OCI-LY7 (cell line): ENCODE measurements at regions not wholly inside any gene's neighbourhood (a gene's known extent, or its start where the extent isn't known, plus 50 kb on each side); places are given as distances from the start of the nearest gene placed in this dataset.
"Not testable (repeated sequence)": the region's sequence is repeated elsewhere in the genome, so short reads cannot be mapped to it uniquely, and the experiment has no call there.

Source experiments
- BruUV-seq: library from RNA; stranded (reverse); fragments of 400-500 nt; replicated peaks from 2 replicates; lab custom pipeline; 2021; lab: Mats Ljungman, UMichigan
- CTCF ChIA-PET: fragments of 300-600 bp; sonication (Branson Sonifier 250); formaldehyde crosslinking; loops from one replicate; lab custom pipeline; 2022; ENCODE audit warnings: antibody characterized with exemption; ENCODE audit not compliant: unreplicated experiment; lab: Charles Lee
- POLR2A ChIA-PET: fragments of 300-600 bp; sonication (Branson Sonifier 250); formaldehyde crosslinking; loops from one replicate; lab custom pipeline; 2022; ENCODE audit warnings: antibody characterized with exemption; lab: Charles Lee
- DNase-seq: peaks from one replicate; pipeline ENCODE4 v3.0.0-alpha.2; 2015; ENCODE audit warnings: low spot score
- H2AFZ ChIP-seq: fragments of 200-600 bp; sonication (generic), shearing (Covaris generic); 2 replicates; pipeline ENCODE4 v1.6.1; 2014; ENCODE audit warnings: mild to moderate bottlenecking, antibody characterized with exemption, low read length, moderate library complexity
- H3K27ac ChIP-seq: fragments of 200-600 bp; sonication (generic); 2 replicates; pipeline ENCODE4 v1.5.1; 2014; ENCODE audit warnings: mixed run types, low read depth, mild to moderate bottlenecking, moderate library complexity, low read length, inconsistent platforms; ENCODE audit not compliant: poor library complexity, severe bottlenecking
- H3K36me3 ChIP-seq: fragments of 200-600 bp; sonication (generic); 2 replicates; pipeline ENCODE4 v1.6.1; 2014; ENCODE audit warnings: mild to moderate bottlenecking, antibody characterized with exemption, low read length, moderate library complexity, mixed read lengths; ENCODE audit not compliant: insufficient read depth
- H3K4me1 ChIP-seq: fragments of 200-600 bp; sonication (generic); 2 replicates; pipeline ENCODE4 v1.5.1; 2014; ENCODE audit warnings: mild to moderate bottlenecking, low read length; ENCODE audit not compliant: insufficient read depth, poor library complexity, severe bottlenecking
- H3K4me2 ChIP-seq: fragments of 200-600 bp; sonication (generic); 2 replicates; pipeline ENCODE4 v1.6.1; 2014; ENCODE audit warnings: mild to moderate bottlenecking, low read length
- H3K4me3 ChIP-seq: fragments of 200-600 bp; sonication (generic); 2 replicates; pipeline ENCODE4 v1.5.1; 2014; ENCODE audit warnings: mild to moderate bottlenecking, low read depth, low read length; ENCODE audit not compliant: poor library complexity, severe bottlenecking
- H3K79me2 ChIP-seq: fragments of 200-600 bp; sonication (generic); 2 replicates; pipeline ENCODE4 v1.6.1; 2016; ENCODE audit warnings: low read depth, mild to moderate bottlenecking, low read length, moderate library complexity, mixed read lengths; ENCODE audit not compliant: insufficient read depth
- H3K9me2 ChIP-seq: fragments of 200-600 bp; sonication (generic); 2 replicates; pipeline ENCODE4 v1.6.1; 2016; ENCODE audit warnings: mild to moderate bottlenecking, low read length, mixed read lengths; ENCODE audit not compliant: insufficient read depth
- H3K9me3 ChIP-seq: fragments of 200-600 bp; sonication (generic); 2 replicates; pipeline ENCODE4 v1.6.1; 2014; ENCODE audit warnings: mild to moderate bottlenecking, mixed run types, low read length, mixed read lengths
- H4K20me1 ChIP-seq: fragments of 200-600 bp; sonication (generic); 2 replicates; pipeline ENCODE4 v1.6.1; 2014; ENCODE audit warnings: mild to moderate bottlenecking, antibody characterized with exemption, low read length, moderate library complexity, mixed read lengths; ENCODE audit not compliant: insufficient read depth
- EZH2phosphoT487 ChIP-seq: fragments of 200-600 bp; sonication (generic); IDR thresholded peaks from 2 replicates; pipeline ENCODE4 v1.6.1; 2018; ENCODE audit warnings: low read depth, borderline replicate concordance, mild to moderate bottlenecking, mixed run types, antibody characterized with exemption, low read length, moderate library complexity, mixed read lengths
- intact Hi-C: fragments of 100-400 bp; cut with micrococcal nuclease; formaldehyde crosslinking; loops from one replicate; pipeline ENCODE4 v1.10.0; 2022; ENCODE audit not compliant: unreplicated experiment
- TF ChIP-seq, protein P1 (sequence below): fragments of 200-600 bp; sonication (generic); conservative IDR thresholded peaks from 2 replicates; pipeline ENCODE4 v1.5.1; 2014; ENCODE audit warnings: mild to moderate bottlenecking, antibody characterized with exemption, low read length, moderate library complexity, mixed read lengths

DNA sequence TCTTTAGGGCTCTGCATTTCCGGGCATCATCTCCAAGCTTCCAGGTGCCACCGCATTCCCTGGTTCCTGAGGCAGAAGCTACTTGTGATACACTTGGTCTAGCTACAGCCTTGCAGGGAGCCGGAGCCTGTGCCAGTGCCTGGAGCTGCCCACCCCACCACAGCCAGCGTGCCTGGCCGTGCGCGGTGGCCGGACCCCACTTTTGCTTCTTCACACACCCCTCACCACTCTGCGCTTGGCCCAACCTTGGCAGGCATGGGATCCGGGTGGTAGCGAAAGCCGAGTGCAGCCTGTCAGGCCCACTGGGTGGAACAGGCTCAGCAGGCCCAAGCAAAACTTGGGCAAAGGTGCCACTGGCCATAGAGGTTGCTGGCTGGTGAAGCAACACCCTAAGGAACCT lies 823.7 kb downstream of the GLUD2 start:
- Histone ChIP-seq H3K9me2 (no peaks in the 10 kb centered on the region), H4K20me1 (no peaks in the 10 kb centered on the region), H3K4me1 (no peaks in the 10 kb centered on the region), H2AFZ (no peak overlapping the region), H3K79me2 (no peaks in the 10 kb centered on the region), H3K4me3 (no peak overlapping the region), H3K36me3 (no peaks in the 10 kb centered on the region), H3K27ac (no peak overlapping the region), H3K4me2 (no peak overlapping the region), H3K9me3 (no peaks in the 10 kb centered on the region)
- no TSS peak for BruUV-seq
- no peak for DNase-seq
- CTCF ChIA-PET: no interaction called here
- POLR2A ChIA-PET: no interaction called here
- TF ChIP-seq EZH2phosphoT487: no peak
- TF ChIP-seq, protein P1, sequence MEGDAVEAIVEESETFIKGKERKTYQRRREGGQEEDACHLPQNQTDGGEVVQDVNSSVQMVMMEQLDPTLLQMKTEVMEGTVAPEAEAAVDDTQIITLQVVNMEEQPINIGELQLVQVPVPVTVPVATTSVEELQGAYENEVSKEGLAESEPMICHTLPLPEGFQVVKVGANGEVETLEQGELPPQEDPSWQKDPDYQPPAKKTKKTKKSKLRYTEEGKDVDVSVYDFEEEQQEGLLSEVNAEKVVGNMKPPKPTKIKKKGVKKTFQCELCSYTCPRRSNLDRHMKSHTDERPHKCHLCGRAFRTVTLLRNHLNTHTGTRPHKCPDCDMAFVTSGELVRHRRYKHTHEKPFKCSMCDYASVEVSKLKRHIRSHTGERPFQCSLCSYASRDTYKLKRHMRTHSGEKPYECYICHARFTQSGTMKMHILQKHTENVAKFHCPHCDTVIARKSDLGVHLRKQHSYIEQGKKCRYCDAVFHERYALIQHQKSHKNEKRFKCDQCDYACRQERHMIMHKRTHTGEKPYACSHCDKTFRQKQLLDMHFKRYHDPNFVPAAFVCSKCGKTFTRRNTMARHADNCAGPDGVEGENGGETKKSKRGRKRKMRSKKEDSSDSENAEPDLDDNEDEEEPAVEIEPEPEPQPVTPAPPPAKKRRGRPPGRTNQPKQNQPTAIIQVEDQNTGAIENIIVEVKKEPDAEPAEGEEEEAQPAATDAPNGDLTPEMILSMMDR: no peak
- intact Hi-C loops: no loop called here

DNA sequence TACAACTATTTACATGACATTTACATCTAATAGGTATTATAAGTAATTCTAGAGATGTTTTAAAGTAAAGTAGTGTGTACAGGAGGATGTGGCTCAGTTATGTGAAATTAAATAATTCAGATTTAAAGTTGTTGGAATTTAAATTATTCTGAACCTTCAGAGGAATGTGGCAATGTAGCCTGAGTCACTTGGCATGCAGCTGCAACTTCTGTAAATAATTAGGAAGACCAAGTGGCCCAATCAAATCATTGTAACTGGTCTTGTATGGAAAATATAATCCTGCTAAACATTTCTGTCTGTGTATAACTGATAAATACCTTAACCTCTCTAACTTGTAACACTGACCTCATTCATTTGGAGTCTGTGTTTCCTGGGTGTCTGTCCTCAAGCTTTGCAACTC lies 828.9 kb downstream of the GLUD2 start:
- ChIA-PET POLR2A (no interaction called here), CTCF (no interaction called here)
- no peaks in the 10 kb centered on the region for H3K9me2 ChIP-seq
- DNase-seq: no peak
- no peaks in the 10 kb centered on the region for H3K4me1 ChIP-seq
- TF ChIP-seq, protein P1: no peak
- no peak for TF ChIP-seq EZH2phosphoT487
- no peaks in the 10 kb centered on the region for H3K79me2 ChIP-seq
- H3K4me3 ChIP-seq: no peak overlapping the region
- no peaks in the 10 kb centered on the region for H3K36me3 ChIP-seq
- no peaks in the 10 kb centered on the region for H4K20me1 ChIP-seq
- no peak overlapping the region for H2AFZ ChIP-seq
- H3K9me3 ChIP-seq: no peaks in the 10 kb centered on the region
- H3K27ac ChIP-seq: no peak overlapping the region
- H3K4me2 ChIP-seq: no peak overlapping the region
- BruUV-seq: no TSS peak
- intact Hi-C loops: no loop called here

DNA sequence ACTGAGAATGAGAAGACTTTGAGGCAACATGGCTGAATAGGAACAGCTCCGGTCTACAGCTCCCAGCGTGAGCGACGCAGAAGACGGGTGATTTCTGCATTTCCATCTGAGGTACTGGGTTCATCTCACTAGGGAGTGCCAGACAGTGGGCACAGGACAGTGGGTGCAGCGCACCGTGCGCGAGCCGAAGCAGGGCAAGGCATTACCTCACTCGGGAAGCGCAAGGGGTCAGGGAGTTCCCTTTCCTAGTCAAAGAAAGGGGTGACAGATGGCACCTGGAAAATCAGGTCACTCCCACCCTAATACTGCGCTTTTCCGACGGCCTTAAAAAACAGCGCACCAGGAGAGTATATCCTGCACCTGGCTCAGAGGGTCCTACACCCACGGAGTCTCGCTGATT lies 829.9 kb downstream of the GLUD2 start:
- BruUV-seq: not testable (repeated sequence)

More for the DNA sequence above, 829.9 kb downstream of the GLUD2 start:
- intact Hi-C loops, H3K9me3 ChIP-seq, H3K4me3 ChIP-seq, H3K4me1 ChIP-seq, DNase-seq, H3K9me2 ChIP-seq, H2AFZ ChIP-seq, H3K27ac ChIP-seq, H3K4me2 ChIP-seq, H4K20me1 ChIP-seq, H3K79me2 ChIP-seq, H3K36me3 ChIP-seq, POLR2A ChIA-PET, CTCF ChIA-PET: not testable (repeated sequence)
